ENCODE measurements at regions not wholly inside any gene's neighbourhood (a gene's known extent, or its start where the extent isn't known, plus 50 kb on each side); places are given as distances from the start of the nearest gene placed in this dataset.

DNA sequence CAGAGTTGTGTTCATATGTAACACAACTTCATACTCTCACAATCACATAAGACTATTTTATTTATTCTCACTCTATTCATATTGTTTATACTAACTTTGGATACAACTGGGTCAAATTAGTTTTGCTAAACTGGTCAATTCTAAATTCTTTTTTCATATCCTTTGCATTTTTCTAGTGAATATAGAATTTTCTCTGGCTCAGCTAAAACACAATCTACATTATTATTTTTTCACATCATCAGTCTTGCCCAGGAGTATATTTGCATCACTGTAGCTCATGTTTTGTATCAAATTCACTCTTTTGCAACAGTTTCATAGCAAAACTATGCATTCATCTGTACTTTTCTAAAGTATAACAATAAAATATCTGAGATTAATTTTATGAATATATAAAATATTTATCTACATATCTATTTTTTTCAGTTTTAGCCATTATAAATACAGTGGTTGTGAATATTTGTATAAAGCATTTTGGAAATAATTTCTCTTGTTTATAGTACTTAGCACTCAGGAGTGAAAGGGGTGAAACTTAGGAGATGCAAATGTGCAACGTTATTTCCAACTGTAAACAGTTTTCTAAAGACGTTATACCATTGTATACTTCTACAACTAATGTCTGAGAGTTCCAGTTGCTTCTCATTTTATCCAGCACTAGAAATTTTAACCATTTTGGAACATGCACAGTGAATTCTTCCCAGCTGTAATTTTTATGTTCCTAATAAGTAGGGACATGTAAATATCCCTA, 854.6 kb downstream of the CBLN2 start:
- no peaks in the 10 kb centered on the region for H3K36me3 ChIP-seq (ENCODE audit: control insufficient read depth, insufficient read depth, low read length)
- FAIRE-seq = no peak
- no peaks in the 10 kb centered on the region for H3K27me3 ChIP-seq (ENCODE audit: control insufficient read depth, insufficient read depth, low read length)
- no peak for DNase-seq (ENCODE audit: low read depth)
- TF ChIP-seq, protein P1, sequence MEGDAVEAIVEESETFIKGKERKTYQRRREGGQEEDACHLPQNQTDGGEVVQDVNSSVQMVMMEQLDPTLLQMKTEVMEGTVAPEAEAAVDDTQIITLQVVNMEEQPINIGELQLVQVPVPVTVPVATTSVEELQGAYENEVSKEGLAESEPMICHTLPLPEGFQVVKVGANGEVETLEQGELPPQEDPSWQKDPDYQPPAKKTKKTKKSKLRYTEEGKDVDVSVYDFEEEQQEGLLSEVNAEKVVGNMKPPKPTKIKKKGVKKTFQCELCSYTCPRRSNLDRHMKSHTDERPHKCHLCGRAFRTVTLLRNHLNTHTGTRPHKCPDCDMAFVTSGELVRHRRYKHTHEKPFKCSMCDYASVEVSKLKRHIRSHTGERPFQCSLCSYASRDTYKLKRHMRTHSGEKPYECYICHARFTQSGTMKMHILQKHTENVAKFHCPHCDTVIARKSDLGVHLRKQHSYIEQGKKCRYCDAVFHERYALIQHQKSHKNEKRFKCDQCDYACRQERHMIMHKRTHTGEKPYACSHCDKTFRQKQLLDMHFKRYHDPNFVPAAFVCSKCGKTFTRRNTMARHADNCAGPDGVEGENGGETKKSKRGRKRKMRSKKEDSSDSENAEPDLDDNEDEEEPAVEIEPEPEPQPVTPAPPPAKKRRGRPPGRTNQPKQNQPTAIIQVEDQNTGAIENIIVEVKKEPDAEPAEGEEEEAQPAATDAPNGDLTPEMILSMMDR (IDR thresholded peaks at IDR 0.05; ENCODE audit: insufficient read depth, low read length, severe bottlenecking) = no peak
- H3K4me3 ChIP-seq (ENCODE audit: low read depth, low read length) = no peak overlapping the region

DNA sequence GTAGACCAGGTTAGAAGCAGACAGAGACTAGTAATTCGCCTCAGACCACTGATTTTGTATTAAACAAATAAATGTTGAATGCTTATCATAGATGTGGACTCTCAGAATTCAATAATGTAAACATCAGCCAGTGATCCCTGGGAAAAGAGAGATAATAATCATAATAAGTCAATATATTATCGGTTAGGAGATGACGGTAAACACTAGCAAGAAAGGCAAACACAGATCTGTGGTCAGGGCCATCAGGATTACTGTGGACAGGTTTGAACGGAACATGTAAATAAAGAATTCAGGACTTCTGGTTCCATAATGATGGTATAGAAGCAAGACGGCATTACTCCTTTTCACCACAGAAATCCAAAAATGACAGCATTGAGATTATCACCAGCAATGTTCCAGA, 861.6 kb downstream of the CBLN2 start:
- Histone ChIP-seq H3K4me3 (ENCODE audit: low read depth, low read length) (no peak overlapping the region), H3K36me3 (ENCODE audit: control insufficient read depth, insufficient read depth, low read length) (no peaks in the 10 kb centered on the region), H3K27me3 (ENCODE audit: control insufficient read depth, insufficient read depth, low read length) (no peaks in the 10 kb centered on the region)
- TF ChIP-seq, protein P1 (IDR thresholded peaks at IDR 0.05; ENCODE audit: insufficient read depth, low read length, severe bottlenecking) = no peak
- DNase-seq (ENCODE audit: low read depth) = no peak
- FAIRE-seq = no peak

GRCh38 chr18:71678144-71678543, 866.0 kb downstream of the CBLN2 start:
- FAIRE-seq = no peak
- TF ChIP-seq, protein P1 (IDR thresholded peaks at IDR 0.05; ENCODE audit: insufficient read depth, low read length, severe bottlenecking) = no peak
- Histone ChIP-seq H3K36me3 (ENCODE audit: control insufficient read depth, insufficient read depth, low read length) (no peaks in the 10 kb centered on the region), H3K27me3 (ENCODE audit: control insufficient read depth, insufficient read depth, low read length) (no peaks in the 10 kb centered on the region), H3K4me3 (ENCODE audit: low read depth, low read length) (no peak overlapping the region)
- DNase-seq (ENCODE audit: low read depth) = no peak

DNA sequence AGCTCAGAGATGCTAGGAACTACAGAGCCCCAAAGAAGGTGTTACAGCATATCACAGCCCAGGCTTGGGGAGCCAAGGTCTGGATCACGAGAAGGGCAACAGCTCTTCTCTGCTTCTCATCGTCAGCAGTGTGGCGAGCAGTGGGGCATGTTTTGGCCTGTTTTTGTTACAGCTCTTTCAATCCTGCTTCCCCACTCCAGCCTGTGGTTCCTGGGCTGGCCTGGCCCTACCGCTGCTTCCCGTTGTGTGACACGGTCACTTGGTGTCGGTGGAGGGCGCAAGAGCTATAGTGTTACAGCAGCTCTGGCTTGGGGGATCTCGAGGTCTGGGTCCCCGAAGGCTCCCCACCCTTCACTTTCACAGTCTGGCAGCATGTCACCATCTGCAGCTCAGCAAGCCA, 870.2 kb downstream of the CBLN2 start:
- H3K36me3 ChIP-seq (ENCODE audit: control insufficient read depth, insufficient read depth, low read length) = no peaks in the 10 kb centered on the region
- no peaks in the 10 kb centered on the region for H3K27me3 ChIP-seq (ENCODE audit: control insufficient read depth, insufficient read depth, low read length)
- DNase-seq (ENCODE audit: low read depth) = no peak
- no peak overlapping the region for H3K4me3 ChIP-seq (ENCODE audit: low read depth, low read length)
- FAIRE-seq = no peak
- TF ChIP-seq, protein P1 (IDR thresholded peaks at IDR 0.05; ENCODE audit: insufficient read depth, low read length, severe bottlenecking) = no peak

GRCh38 chr18:71673498-71673897, 870.6 kb downstream of the CBLN2 start:
- H3K4me3 ChIP-seq (ENCODE audit: low read depth, low read length) = no peak overlapping the region
- H3K27me3 ChIP-seq (ENCODE audit: control insufficient read depth, insufficient read depth, low read length) = no peaks in the 10 kb centered on the region
- DNase-seq (ENCODE audit: low read depth) (no peak), FAIRE-seq (no peak)
- H3K36me3 ChIP-seq (ENCODE audit: control insufficient read depth, insufficient read depth, low read length) = no peaks in the 10 kb centered on the region
- TF ChIP-seq, protein P1 (IDR thresholded peaks at IDR 0.05; ENCODE audit: insufficient read depth, low read length, severe bottlenecking) = no peak

- no peaks in the 10 kb centered on the region for H3K36me3 ChIP-seq (ENCODE audit: control insufficient read depth, insufficient read depth, low read length)
- no peaks in the 10 kb centered on the region for H3K27me3 ChIP-seq (ENCODE audit: control insufficient read depth, insufficient read depth, low read length)
- no peak overlapping the region for H3K4me3 ChIP-seq (ENCODE audit: low read depth, low read length)
- FAIRE-seq = no peak
- TF ChIP-seq, protein P1 (IDR thresholded peaks at IDR 0.05; ENCODE audit: insufficient read depth, low read length, severe bottlenecking) = no peak
- DNase-seq (ENCODE audit: low read depth) = no peak
Measured at GRCh38 chr18:71666481-71666880, 877.7 kb downstream of the CBLN2 start.
